Immature natural killer cell (primary cell): ENCODE measurements at regions not wholly inside any gene's neighbourhood (a gene's known extent, or its start where the extent isn't known, plus 50 kb on each side); places are given as distances from the start of the nearest gene placed in this dataset.
"Not testable (repeated sequence)": the region's sequence is repeated elsewhere in the genome, so short reads cannot be mapped to it uniquely, and the experiment has no call there.

Experiments used
- DNase-seq, 3 donors: peaks; one replicate each; pipeline ENCODE4 v3.0.0; 2022; ENCODE audit warnings: mixed read lengths in 1 of 3
- H3K27ac Mint-ChIP-seq, 6 donors: one replicate each; pipeline ENCODE4 v1.8.0; 2020; ENCODE audit warnings: mixed read lengths in 6 of 6, mild to moderate bottlenecking in 5 of 6, inconsistent platforms in 4 of 6, moderate library complexity in 3 of 6
- H3K27me3 Mint-ChIP-seq, 3 donors: one replicate each; pipeline ENCODE4 v1.8.0; 2020 to 2021; ENCODE audit warnings: low read depth in 3 of 3, mild to moderate bottlenecking in 3 of 3, mixed read lengths in 3 of 3, moderate library complexity in 3 of 3, inconsistent platforms in 1 of 3
- H3K36me3 Mint-ChIP-seq, 3 donors: one replicate each; pipeline ENCODE4 v1.8.0; 2020; ENCODE audit warnings: mixed read lengths in 3 of 3, inconsistent platforms in 2 of 3, mild to moderate bottlenecking in 2 of 3
- H3K4me1 Mint-ChIP-seq, 2 donors: one replicate each; pipeline ENCODE4 v1.8.0; 2020; ENCODE audit warnings: inconsistent platforms in 2 of 2, mild to moderate bottlenecking in 2 of 2, mixed read lengths in 2 of 2, moderate library complexity in 1 of 2
- H3K4me3 Mint-ChIP-seq, 5 donors: one replicate each; pipeline ENCODE4 v1.8.0; 2020; ENCODE audit warnings: mild to moderate bottlenecking in 5 of 5, mixed read lengths in 5 of 5, inconsistent platforms in 3 of 5, moderate library complexity in 3 of 5
- H3K9me3 Mint-ChIP-seq, 6 donors: one replicate each; pipeline ENCODE4 v1.8.0; 2020; ENCODE audit warnings: mild to moderate bottlenecking in 6 of 6, mixed read lengths in 6 of 6, inconsistent platforms in 4 of 6, moderate library complexity in 3 of 6

DNA sequence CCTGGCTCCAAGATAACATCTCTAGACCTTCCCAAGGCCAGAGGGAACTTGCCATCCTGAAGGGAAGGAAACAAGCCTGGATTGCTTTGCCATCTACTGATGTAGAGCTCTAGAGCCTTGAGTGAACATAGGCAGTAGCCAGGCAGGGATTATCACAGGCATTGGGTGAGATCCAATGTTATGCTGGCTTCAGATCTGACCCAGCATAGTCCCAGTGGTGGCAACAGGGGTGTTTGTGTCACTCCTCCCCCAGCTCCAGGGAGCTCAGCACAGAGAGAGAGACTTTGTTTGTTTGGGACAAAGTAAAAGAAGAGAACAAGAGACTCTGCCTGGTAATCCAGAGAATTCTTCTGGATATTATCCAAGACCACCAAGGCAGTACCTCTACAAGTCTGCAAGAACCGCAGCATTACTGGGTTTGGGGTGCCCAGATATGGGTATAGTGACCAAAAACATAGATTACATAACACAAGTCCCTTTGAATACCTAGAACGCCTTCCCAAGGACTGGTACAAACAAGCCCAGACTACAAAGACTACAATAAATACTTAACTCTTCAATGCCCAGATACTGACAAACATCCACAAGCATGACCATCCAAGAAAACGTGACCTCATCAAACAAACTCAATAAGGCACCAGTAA is 137.6 kb upstream of the DAPK1 start:
- no peak for DNase-seq
- no peaks in the 10 kb centered on the region for H3K36me3 Mint-ChIP-seq
- peaks cover 5 to 26% (median 5%) of the 10 kb centered on the region in 3 donors for H3K27me3 Mint-ChIP-seq
- H3K4me3 Mint-ChIP-seq, result no peak overlapping the region
- H3K9me3 Mint-ChIP-seq, result peaks cover 0 to 10% (median 2%) of the 10 kb centered on the region in 6 donors
- no peak overlapping the region for H3K27ac Mint-ChIP-seq
- H3K4me1 Mint-ChIP-seq, result no peaks in the 10 kb centered on the region

DNA sequence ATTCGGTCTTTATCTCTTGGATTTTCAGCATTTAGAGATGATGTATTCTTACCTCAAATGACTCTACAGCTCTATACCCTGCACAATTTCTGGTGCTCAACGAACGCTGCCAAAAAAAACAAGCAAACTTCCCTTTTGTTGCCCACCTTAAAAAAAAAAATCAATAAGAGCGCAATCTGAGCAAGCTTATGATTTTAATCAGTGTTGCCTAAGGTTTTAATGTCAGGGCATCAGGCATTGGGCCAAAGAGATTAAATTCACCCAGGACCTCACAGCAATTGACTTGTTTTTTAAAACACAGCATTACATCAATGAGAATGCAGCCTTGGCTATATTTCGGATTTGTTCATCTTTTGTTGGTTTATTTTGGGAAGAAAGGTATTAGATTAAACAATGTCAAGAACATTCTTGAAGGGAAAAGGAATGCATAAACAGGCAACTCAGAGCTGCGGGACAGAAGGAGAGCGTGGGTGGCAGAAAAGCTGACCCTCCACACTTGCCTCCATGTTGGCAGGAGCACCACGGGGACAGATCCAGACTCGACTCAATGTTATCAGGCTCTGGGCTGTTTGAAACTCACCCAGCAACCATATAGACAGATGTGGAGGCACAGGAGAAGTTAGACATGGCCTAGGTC is 127.5 kb upstream of the DAPK1 start:
- no peaks in the 10 kb centered on the region for H3K4me1 Mint-ChIP-seq
- H3K4me3 Mint-ChIP-seq, result no peak overlapping the region
- no peaks in the 10 kb centered on the region for H3K36me3 Mint-ChIP-seq
- peaks cover 0 to 4% (median 0%) of the 10 kb centered on the region in 6 donors for H3K9me3 Mint-ChIP-seq
- peaks cover 5 to 9% (median 6%) of the 10 kb centered on the region in 3 donors for H3K27me3 Mint-ChIP-seq
- DNase-seq, result no peak
- H3K27ac Mint-ChIP-seq, result no peak overlapping the region

DNA sequence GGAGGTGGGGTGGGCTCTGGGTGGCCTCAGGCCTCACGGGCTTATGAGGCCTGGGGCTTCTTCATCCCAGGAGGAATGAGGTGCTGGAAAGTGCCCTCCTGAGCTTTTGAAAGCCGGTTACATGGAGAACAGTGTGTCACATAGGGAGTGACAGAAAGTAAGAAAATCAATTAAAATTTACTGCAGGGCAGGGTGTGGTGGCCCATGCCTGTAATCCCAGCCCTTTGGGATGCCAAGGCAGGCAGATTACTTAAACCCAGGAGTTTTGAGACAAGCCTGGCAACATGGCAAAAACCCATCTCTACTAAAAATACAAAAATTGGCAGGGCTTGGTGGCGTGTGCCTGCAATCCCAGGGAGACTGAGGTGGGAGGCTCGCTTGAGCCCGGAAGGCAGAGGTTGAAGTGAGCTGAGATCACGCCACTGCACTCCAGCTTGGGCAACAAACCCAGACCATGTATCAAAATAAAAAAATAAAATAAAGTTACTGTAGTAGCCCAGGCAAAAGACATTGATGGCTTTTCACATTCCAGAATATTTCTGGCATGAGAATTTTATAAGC is 125.8 kb upstream of the DAPK1 start:
- H3K9me3 Mint-ChIP-seq, result no peaks in the 10 kb centered on the region
- H3K4me3 Mint-ChIP-seq, result no peak overlapping the region
- no peaks in the 10 kb centered on the region for H3K4me1 Mint-ChIP-seq
- DNase-seq, result no peak
- H3K27ac Mint-ChIP-seq, result no peak overlapping the region
- no peaks in the 10 kb centered on the region for H3K36me3 Mint-ChIP-seq
- peaks cover 6 to 8% (median 6%) of the 10 kb centered on the region in 3 donors for H3K27me3 Mint-ChIP-seq

DNA sequence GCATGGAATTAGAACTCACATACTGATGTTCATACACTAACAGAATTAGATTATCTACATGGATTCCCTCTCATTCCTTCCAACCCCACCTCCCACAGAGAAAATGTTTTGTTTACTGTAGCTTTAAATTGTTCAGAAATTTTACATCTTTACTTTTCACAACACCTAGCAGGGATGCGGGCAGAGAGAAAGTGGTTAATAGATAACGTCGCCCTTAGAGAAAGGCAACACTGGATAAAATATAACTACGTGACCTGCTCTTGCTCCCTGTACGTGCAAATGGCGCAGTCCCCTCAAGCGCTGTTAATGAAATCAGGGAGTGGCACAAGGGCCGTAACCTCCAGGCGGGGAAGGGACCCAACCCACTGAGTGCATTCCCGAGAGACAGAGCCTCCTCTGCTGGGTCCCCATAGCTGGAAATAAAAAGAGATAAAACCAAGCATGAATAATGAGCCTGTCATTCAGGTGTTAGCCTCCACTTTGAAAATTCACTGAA is 125.3 kb upstream of the DAPK1 start:
- no peaks in the 10 kb centered on the region for H3K4me1 Mint-ChIP-seq
- H3K27me3 Mint-ChIP-seq, result peaks cover 5 to 8% (median 6%) of the 10 kb centered on the region in 3 donors
- H3K36me3 Mint-ChIP-seq, result no peaks in the 10 kb centered on the region
- no peak overlapping the region for H3K4me3 Mint-ChIP-seq
- no peak overlapping the region for H3K27ac Mint-ChIP-seq
- H3K9me3 Mint-ChIP-seq, result no peaks in the 10 kb centered on the region
- DNase-seq, result no peak

DNA sequence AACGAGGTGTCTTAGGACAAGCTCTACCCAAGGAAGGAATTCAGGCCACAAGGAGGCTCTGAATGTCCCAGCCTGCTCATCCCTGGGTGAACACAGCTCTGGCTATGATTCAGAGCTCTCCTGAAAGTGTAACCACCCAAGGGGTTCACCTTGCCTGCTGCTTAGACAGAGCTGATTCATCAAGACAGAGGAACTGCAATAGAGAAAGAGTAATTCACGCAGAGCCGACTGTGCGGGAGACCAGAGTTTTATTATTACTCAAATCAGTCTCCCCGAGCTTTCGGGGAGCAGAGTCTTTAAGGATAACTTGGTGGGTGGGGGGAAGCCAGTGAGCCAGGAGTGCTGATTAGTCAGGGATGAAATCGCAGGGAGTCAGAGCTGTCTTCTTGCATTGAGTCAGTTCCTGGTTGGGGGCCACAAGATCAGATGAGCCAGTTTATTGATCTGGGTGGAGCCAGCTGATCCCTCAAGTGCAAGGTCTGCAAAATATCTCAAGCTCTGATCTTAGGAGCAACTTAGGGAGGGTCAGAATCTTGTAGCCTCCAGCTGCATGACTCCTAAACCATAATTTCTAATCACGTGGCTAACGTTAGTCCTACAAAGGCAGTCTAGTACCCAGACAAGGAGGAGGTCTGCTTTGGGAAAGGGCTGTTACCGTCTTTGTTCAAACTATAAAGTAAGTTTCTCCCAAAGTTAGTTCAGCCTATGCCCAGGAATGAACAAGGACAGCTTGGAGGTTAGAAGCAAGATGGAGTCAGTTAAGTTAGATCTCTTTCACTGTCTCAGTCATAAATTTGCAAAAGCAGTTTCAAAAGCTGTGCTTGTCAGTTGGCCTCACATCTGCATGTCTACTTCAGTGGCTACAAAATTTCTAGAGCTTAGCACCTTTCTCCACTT is 123.4 kb upstream of the DAPK1 start:
- not testable (repeated sequence) for H3K4me3 Mint-ChIP-seq, H3K9me3 Mint-ChIP-seq, H3K27me3 Mint-ChIP-seq, DNase-seq, H3K27ac Mint-ChIP-seq, H3K4me1 Mint-ChIP-seq, H3K36me3 Mint-ChIP-seq

DNA sequence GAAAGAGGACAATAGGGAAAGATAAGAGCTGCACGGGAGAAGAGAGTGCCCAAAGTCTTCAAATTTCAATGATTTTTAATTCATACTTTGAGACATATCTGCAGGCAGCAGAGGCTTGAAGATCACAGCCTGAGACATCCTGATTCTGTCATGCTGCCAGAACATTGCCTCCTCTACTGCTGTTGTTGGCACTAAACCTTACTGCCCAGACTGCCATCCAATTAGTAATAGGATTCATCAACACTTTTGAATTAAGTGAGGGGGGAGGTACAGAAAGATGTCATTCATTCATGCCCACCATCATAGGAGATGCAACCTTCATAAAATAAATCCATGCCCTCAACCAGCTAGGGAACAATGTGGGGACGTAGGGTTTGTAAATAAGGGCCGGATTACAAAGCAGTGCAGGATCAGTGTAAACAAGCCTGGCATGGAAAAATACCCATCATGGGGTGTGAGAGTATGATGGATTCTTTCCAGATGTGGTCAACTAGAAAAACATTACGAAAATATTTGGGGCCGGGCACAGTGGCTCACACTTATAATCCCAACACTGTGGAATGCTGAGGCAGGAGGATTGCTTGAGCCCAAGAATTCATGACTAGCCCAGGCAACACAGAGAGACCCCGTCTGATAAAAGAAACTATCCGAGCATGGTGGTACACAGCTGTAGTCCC is 122.1 kb upstream of the DAPK1 start:
- H3K27me3 Mint-ChIP-seq, result peaks cover 0 to 8% (median 5%) of the 10 kb centered on the region in 3 donors
- H3K4me3 Mint-ChIP-seq, result no peak overlapping the region
- H3K36me3 Mint-ChIP-seq, result no peaks in the 10 kb centered on the region
- DNase-seq, result no peak
- no peaks in the 10 kb centered on the region for H3K9me3 Mint-ChIP-seq
- H3K27ac Mint-ChIP-seq, result no peak overlapping the region
- no peaks in the 10 kb centered on the region for H3K4me1 Mint-ChIP-seq

DNA sequence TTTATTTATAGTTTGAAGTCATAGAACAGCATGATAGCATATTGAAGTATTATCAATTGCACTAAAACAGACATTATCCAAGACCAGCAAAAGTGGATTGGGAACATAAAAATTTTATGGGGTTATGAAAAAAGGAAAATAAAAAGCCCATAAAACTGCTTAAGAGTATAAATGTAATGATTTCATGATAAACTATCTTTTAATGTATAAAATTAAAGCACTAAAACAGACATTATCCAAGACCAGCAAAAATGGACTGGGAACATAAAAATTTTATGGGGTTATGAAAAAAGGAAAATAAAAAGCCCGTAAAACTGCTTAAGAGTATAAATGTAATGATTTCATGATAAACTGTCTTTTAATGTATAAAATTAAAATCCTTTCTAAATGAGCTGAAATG is 119.0 kb upstream of the DAPK1 start:
- Mint-ChIP-seq H3K27ac (no peak overlapping the region), H3K4me1 (no peaks in the 10 kb centered on the region), H3K9me3 (no peaks in the 10 kb centered on the region), H3K4me3 (no peak overlapping the region), H3K36me3 (no peaks in the 10 kb centered on the region), H3K27me3 (peaks cover 0 to 5% (median 4%) of the 10 kb centered on the region in 3 donors)
- DNase-seq, result no peak

- Mint-ChIP-seq H3K9me3 (no peaks in the 10 kb centered on the region), H3K27ac (no peak overlapping the region), H3K27me3 (peaks cover 0 to 5% (median 4%) of the 10 kb centered on the region in 3 donors), H3K4me1 (no peaks in the 10 kb centered on the region), H3K36me3 (no peaks in the 10 kb centered on the region), H3K4me3 (no peak overlapping the region)
- DNase-seq, result no peak
Measured at GRCh38 chr9:87379300-87379699, 118.4 kb upstream of the DAPK1 start.

DNA sequence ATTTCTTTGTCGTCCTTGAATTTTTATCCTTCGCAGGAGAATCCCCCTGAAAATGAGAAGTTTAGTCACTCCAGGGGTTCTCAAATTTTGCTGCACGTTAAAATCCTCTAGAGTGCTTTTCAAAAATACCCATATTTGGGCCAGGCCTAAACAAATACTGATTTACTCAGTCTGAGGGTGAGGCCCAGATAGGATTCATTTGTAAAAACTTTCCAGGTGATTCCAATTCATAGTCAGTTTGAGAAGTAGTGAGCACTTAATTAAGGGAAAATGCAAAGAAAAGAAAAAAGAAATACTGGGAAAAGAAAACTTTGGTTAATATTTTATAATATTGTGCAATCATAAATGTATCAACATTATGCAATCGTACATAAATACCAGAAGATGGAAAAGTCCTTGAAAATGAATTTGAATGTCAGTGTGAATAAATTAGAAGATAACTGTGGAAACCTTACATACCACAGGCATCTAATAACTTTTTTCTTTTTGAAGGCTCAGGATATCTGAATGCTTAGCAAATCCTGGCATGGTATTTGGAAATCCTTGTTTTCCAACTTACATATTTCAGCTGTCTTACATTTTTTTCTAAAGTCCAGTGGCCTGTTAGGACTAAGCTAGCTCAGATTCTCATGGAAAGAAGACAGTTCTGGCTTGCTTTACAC is 116.5 kb upstream of the DAPK1 start:
- no peak overlapping the region for H3K27ac Mint-ChIP-seq
- peaks cover 1 to 4% (median 2%) of the 10 kb centered on the region in 3 donors for H3K27me3 Mint-ChIP-seq
- no peak overlapping the region for H3K4me3 Mint-ChIP-seq
- DNase-seq, result no peak
- no peaks in the 10 kb centered on the region for H3K36me3 Mint-ChIP-seq
- no peaks in the 10 kb centered on the region for H3K4me1 Mint-ChIP-seq
- H3K9me3 Mint-ChIP-seq, result no peaks in the 10 kb centered on the region

DNA sequence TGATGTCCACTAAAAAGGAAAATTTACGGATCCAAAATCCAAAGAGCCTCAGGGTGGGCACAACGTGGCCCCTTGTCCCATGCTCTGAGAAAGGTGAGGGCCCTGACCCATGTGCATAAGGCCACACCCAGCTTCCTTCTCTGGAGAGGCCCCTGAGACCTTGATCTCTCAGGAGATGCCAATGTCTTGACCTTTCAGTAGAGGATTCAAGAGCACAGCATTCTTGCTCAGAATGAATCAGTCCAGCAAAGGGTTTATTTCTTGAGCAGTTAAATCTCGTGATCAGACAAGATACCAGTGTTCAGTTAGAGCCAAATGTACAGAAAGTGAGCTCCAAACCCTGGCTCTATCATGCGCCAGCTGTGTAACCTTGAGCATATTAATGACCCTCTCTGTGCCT is 115.9 kb upstream of the DAPK1 start:
- H3K27ac Mint-ChIP-seq, result no peak overlapping the region
- H3K27me3 Mint-ChIP-seq, result peaks cover 1 to 4% (median 2%) of the 10 kb centered on the region in 3 donors
- DNase-seq, result no peak
- no peaks in the 10 kb centered on the region for H3K9me3 Mint-ChIP-seq
- H3K36me3 Mint-ChIP-seq, result no peaks in the 10 kb centered on the region
- H3K4me3 Mint-ChIP-seq, result no peak overlapping the region
- H3K4me1 Mint-ChIP-seq, result no peaks in the 10 kb centered on the region

- H3K9me3 Mint-ChIP-seq, result no peaks in the 10 kb centered on the region
- no peak for DNase-seq
- peaks cover 1 to 4% (median 2%) of the 10 kb centered on the region in 3 donors for H3K27me3 Mint-ChIP-seq
- no peaks in the 10 kb centered on the region for H3K36me3 Mint-ChIP-seq
- H3K27ac Mint-ChIP-seq, result no peak overlapping the region
- H3K4me1 Mint-ChIP-seq, result no peaks in the 10 kb centered on the region
- H3K4me3 Mint-ChIP-seq, result no peak overlapping the region
Measured at GRCh38 chr9:87382900-87383299, 114.8 kb upstream of the DAPK1 start.

- Mint-ChIP-seq H3K27ac (no peak overlapping the region), H3K36me3 (no peaks in the 10 kb centered on the region), H3K27me3 (peaks cover 0 to 4% (median 1%) of the 10 kb centered on the region in 3 donors), H3K4me3 (no peak overlapping the region), H3K9me3 (no peaks in the 10 kb centered on the region), H3K4me1 (no peaks in the 10 kb centered on the region)
- DNase-seq, result no peak
Measured at GRCh38 chr9:87383344-87384150, 114.1 kb upstream of the DAPK1 start.
